Parathyroid adenoma (tissue), 2 donors: ENCODE measurements at regions not wholly inside any gene's neighbourhood (a gene's known extent, or its start where the extent isn't known, plus 50 kb on each side); places are given as distances from the start of the nearest gene placed in this dataset.

Experiments used
- H2AFZ ChIP-seq: fragments of 300-600 bp; sonication (generic); one replicate; pipeline ENCODE4 v1.7.0; 2017; ENCODE audit warnings: antibody characterized with exemption, mild to moderate bottlenecking
- H3K27ac ChIP-seq: fragments of 300-600 bp; sonication (generic); one replicate; pipeline ENCODE4 v1.7.0; 2017
- H3K27me3 ChIP-seq: fragments of 300-600 bp; sonication (generic); one replicate; pipeline ENCODE4 v1.7.0; 2017; ENCODE audit warnings: low read length; ENCODE audit not compliant: control insufficient read depth, insufficient read depth
- H3K36me3 ChIP-seq: fragments of 300-600 bp; sonication (generic); one replicate; pipeline ENCODE4 v1.7.0; 2017; ENCODE audit warnings: low read length; ENCODE audit not compliant: control insufficient read depth, insufficient read depth
- H3K4me1 ChIP-seq: fragments of 300-600 bp; sonication (generic); one replicate; pipeline ENCODE4 v1.7.0; 2017; ENCODE audit warnings: control low read depth
- H3K4me2 ChIP-seq: fragments of 300-600 bp; sonication (generic); one replicate; pipeline ENCODE4 v1.7.0; 2017; ENCODE audit warnings: low read length
- H3K4me3 ChIP-seq: fragments of 300-600 bp; sonication (generic); one replicate; pipeline ENCODE4 v1.7.0; 2017; ENCODE audit warnings: low read depth, low read length
- H3K79me2 ChIP-seq: fragments of 300-600 bp; sonication (generic); one replicate; pipeline ENCODE4 v1.7.0; 2017; ENCODE audit warnings: control low read depth
- H3K9ac ChIP-seq: fragments of 300-600 bp; sonication (generic); one replicate; pipeline ENCODE4 v1.7.0; 2017; ENCODE audit warnings: mild to moderate bottlenecking
- H3K9me3 ChIP-seq: fragments of 300-600 bp; sonication (generic); one replicate; pipeline ENCODE4 v1.7.0; 2017; ENCODE audit warnings: low read length; ENCODE audit not compliant: control insufficient read depth
- TF ChIP-seq, protein P1 (sequence below): fragments of 300-600 bp; sonication (generic); IDR thresholded peaks from one replicate; pipeline ENCODE4 v1.7.0; 2017; ENCODE audit warnings: antibody characterized with exemption, mild to moderate bottlenecking
- donor health status: primary hyperparathyroidism.

DNA sequence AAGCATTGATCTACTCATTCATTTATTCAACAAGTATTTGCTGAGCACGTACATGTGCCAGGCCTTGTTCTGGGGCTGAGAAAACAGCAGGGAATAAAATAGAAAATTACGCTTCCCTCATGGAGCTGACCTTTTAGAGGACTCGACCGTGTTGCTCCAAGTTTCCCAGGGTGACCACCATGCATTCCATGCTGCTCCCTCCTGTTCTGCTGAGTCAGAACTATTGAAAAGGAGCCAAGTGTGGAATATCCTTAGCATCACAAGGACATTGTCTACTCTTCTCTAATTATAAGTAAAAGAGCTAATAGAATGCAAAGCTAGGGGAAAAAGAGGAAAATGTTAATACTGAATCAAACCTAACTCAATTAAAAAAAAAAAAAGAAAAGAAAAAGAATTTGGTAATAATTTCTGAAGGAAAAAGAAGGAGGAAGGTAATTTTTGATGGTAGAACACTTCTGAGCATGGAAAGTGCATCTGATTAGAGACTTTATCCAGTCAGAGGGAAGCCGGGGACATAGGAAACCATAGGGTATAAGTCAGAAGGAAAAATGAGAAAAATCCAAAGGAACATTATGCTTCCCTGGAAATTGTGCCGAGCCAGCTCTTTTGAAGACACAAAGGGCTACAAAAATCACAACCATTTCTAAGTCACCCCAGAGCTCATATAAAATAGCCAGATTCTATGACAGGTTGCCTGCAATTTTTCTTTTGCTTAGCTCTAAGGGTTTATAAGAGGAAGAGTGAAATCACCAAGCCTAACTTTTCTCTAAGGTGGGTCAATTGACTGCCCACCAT is 339.4 kb downstream of the RND3 start:
- no peak overlapping the region for H3K4me2 ChIP-seq
- TF ChIP-seq, protein P1, sequence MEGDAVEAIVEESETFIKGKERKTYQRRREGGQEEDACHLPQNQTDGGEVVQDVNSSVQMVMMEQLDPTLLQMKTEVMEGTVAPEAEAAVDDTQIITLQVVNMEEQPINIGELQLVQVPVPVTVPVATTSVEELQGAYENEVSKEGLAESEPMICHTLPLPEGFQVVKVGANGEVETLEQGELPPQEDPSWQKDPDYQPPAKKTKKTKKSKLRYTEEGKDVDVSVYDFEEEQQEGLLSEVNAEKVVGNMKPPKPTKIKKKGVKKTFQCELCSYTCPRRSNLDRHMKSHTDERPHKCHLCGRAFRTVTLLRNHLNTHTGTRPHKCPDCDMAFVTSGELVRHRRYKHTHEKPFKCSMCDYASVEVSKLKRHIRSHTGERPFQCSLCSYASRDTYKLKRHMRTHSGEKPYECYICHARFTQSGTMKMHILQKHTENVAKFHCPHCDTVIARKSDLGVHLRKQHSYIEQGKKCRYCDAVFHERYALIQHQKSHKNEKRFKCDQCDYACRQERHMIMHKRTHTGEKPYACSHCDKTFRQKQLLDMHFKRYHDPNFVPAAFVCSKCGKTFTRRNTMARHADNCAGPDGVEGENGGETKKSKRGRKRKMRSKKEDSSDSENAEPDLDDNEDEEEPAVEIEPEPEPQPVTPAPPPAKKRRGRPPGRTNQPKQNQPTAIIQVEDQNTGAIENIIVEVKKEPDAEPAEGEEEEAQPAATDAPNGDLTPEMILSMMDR = no peak
- H2AFZ ChIP-seq = no peak overlapping the region
- H3K79me2 ChIP-seq = no peaks in the 10 kb centered on the region
- no peaks in the 10 kb centered on the region for H3K4me1 ChIP-seq
- no peaks in the 10 kb centered on the region for H3K9me3 ChIP-seq
- no peak overlapping the region for H3K4me3 ChIP-seq
- no peaks in the 10 kb centered on the region for H3K36me3 ChIP-seq
- H3K27ac ChIP-seq = no peak overlapping the region
- no peak overlapping the region for H3K9ac ChIP-seq
- no peaks in the 10 kb centered on the region for H3K27me3 ChIP-seq

DNA sequence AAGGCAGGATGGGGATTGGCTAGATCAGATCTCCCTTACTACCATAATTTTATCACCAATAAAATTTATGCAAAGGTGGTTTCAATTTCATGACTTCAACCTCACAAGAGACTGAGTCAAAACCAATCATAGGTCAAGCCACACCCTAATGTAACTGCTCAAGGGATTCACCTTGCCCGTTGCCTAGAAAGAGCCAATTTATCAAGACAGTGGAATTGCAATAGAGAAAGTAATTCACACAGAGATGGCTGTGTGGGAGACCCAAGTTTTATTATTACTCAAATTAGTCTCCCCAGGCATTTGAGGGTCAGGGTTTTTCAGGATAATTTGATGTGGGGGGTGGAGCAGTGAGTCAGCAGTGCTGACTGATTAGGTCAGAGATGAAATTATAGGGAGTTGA is 340.6 kb downstream of the RND3 start:
- Histone ChIP-seq H3K4me2 (no peak overlapping the region), H3K9me3 (no peaks in the 10 kb centered on the region), H3K4me3 (no peak overlapping the region), H2AFZ (no peak overlapping the region), H3K79me2 (no peaks in the 10 kb centered on the region), H3K9ac (no peak overlapping the region), H3K36me3 (no peaks in the 10 kb centered on the region), H3K27me3 (no peaks in the 10 kb centered on the region), H3K4me1 (no peaks in the 10 kb centered on the region), H3K27ac (no peak overlapping the region)
- TF ChIP-seq, protein P1 = no peak

- Histone ChIP-seq H3K4me3 (no peak overlapping the region), H3K4me2 (no peak overlapping the region), H3K36me3 (no peaks in the 10 kb centered on the region), H3K27me3 (no peaks in the 10 kb centered on the region), H3K9me3 (no peaks in the 10 kb centered on the region), H3K4me1 (no peaks in the 10 kb centered on the region), H3K79me2 (no peaks in the 10 kb centered on the region), H2AFZ (no peak overlapping the region), H3K27ac (no peak overlapping the region), H3K9ac (no peak overlapping the region)
- TF ChIP-seq, protein P1 = no peak
Observed at GRCh38 chr2:150145299-150145692, 342.2 kb downstream of the RND3 start.

DNA sequence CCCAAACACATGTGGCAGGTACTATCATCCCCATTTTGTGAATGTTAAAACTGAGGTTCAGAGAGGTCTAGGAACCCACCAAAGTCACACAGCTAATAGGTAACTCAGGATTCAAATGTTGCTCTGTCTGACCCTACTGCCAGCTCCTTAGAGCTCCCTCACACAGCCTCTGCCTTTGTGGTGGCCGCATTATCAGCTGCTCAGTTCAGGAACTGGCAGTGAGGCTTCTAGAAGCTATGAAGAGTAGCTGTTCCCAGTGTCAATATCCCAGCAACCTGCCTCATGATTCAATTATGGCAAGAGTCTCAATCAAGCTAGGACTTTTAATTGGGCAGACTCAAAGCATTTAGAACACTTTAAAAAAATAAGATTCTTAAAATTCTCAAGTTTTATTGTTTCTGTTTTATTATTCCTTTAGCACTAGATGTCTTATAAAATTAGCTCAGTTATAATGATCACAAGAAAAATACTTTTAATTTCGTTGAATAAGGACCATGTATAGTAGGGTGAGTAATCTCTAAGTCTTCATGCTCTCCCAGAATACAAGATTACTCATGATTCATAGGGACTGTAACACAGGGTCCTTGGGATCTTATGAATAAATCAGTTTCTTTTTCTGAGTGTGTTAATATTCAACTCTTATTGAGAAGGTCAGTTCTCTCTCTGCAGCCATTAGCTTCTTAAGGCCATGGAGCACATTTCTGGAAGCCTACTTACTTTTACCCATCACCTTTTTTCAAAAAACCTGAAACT is 342.7 kb downstream of the RND3 start:
- no peaks in the 10 kb centered on the region for H3K36me3 ChIP-seq
- no peaks in the 10 kb centered on the region for H3K79me2 ChIP-seq
- no peaks in the 10 kb centered on the region for H3K9me3 ChIP-seq
- TF ChIP-seq, protein P1 = no peak
- no peaks in the 10 kb centered on the region for H3K27me3 ChIP-seq
- H3K4me1 ChIP-seq = no peaks in the 10 kb centered on the region
- no peak overlapping the region for H3K9ac ChIP-seq
- no peak overlapping the region for H2AFZ ChIP-seq
- no peak overlapping the region for H3K4me2 ChIP-seq
- no peak overlapping the region for H3K4me3 ChIP-seq
- no peak overlapping the region for H3K27ac ChIP-seq
